OCI-LY7 (cell line): ENCODE measurements at regions not wholly inside any gene's neighbourhood (a gene's known extent, or its start where the extent isn't known, plus 50 kb on each side); places are given as distances from the start of the nearest gene placed in this dataset.
"Not testable (repeated sequence)": the region's sequence is repeated elsewhere in the genome, so short reads cannot be mapped to it uniquely, and the experiment has no call there.

ENCODE experiments used
- BruUV-seq: library from RNA; stranded (reverse); fragments of 400-500 nt; replicated peaks from 2 replicates; lab custom pipeline; 2021; lab: Mats Ljungman, UMichigan
- CTCF ChIA-PET: fragments of 300-600 bp; sonication (Branson Sonifier 250); formaldehyde crosslinking; loops from one replicate; lab custom pipeline; 2022; ENCODE audit warnings: antibody characterized with exemption; ENCODE audit not compliant: unreplicated experiment; lab: Charles Lee
- POLR2A ChIA-PET: fragments of 300-600 bp; sonication (Branson Sonifier 250); formaldehyde crosslinking; loops from one replicate; lab custom pipeline; 2022; ENCODE audit warnings: antibody characterized with exemption; lab: Charles Lee
- DNase-seq: peaks from one replicate; pipeline ENCODE4 v3.0.0-alpha.2; 2015; ENCODE audit warnings: low spot score
- H2AFZ ChIP-seq: fragments of 200-600 bp; sonication (generic), shearing (Covaris generic); 2 replicates; pipeline ENCODE4 v1.6.1; 2014; ENCODE audit warnings: mild to moderate bottlenecking, antibody characterized with exemption, low read length, moderate library complexity
- H3K27ac ChIP-seq: fragments of 200-600 bp; sonication (generic); 2 replicates; pipeline ENCODE4 v1.5.1; 2014; ENCODE audit warnings: mixed run types, low read depth, mild to moderate bottlenecking, moderate library complexity, low read length, inconsistent platforms; ENCODE audit not compliant: poor library complexity, severe bottlenecking
- H3K36me3 ChIP-seq: fragments of 200-600 bp; sonication (generic); 2 replicates; pipeline ENCODE4 v1.6.1; 2014; ENCODE audit warnings: mild to moderate bottlenecking, antibody characterized with exemption, low read length, moderate library complexity, mixed read lengths; ENCODE audit not compliant: insufficient read depth
- H3K4me1 ChIP-seq: fragments of 200-600 bp; sonication (generic); 2 replicates; pipeline ENCODE4 v1.5.1; 2014; ENCODE audit warnings: mild to moderate bottlenecking, low read length; ENCODE audit not compliant: insufficient read depth, poor library complexity, severe bottlenecking
- H3K4me2 ChIP-seq: fragments of 200-600 bp; sonication (generic); 2 replicates; pipeline ENCODE4 v1.6.1; 2014; ENCODE audit warnings: mild to moderate bottlenecking, low read length
- H3K4me3 ChIP-seq: fragments of 200-600 bp; sonication (generic); 2 replicates; pipeline ENCODE4 v1.5.1; 2014; ENCODE audit warnings: mild to moderate bottlenecking, low read depth, low read length; ENCODE audit not compliant: poor library complexity, severe bottlenecking
- H3K79me2 ChIP-seq: fragments of 200-600 bp; sonication (generic); 2 replicates; pipeline ENCODE4 v1.6.1; 2016; ENCODE audit warnings: low read depth, mild to moderate bottlenecking, low read length, moderate library complexity, mixed read lengths; ENCODE audit not compliant: insufficient read depth
- H3K9me2 ChIP-seq: fragments of 200-600 bp; sonication (generic); 2 replicates; pipeline ENCODE4 v1.6.1; 2016; ENCODE audit warnings: mild to moderate bottlenecking, low read length, mixed read lengths; ENCODE audit not compliant: insufficient read depth
- H3K9me3 ChIP-seq: fragments of 200-600 bp; sonication (generic); 2 replicates; pipeline ENCODE4 v1.6.1; 2014; ENCODE audit warnings: mild to moderate bottlenecking, mixed run types, low read length, mixed read lengths
- H4K20me1 ChIP-seq: fragments of 200-600 bp; sonication (generic); 2 replicates; pipeline ENCODE4 v1.6.1; 2014; ENCODE audit warnings: mild to moderate bottlenecking, antibody characterized with exemption, low read length, moderate library complexity, mixed read lengths; ENCODE audit not compliant: insufficient read depth
- CTCF ChIP-seq: fragments of 200-600 bp; sonication (generic); conservative IDR thresholded peaks from 2 replicates; pipeline ENCODE4 v1.5.1; 2014; ENCODE audit warnings: mild to moderate bottlenecking, antibody characterized with exemption, low read length, moderate library complexity, mixed read lengths
- EZH2phosphoT487 ChIP-seq: fragments of 200-600 bp; sonication (generic); IDR thresholded peaks from 2 replicates; pipeline ENCODE4 v1.6.1; 2018; ENCODE audit warnings: low read depth, borderline replicate concordance, mild to moderate bottlenecking, mixed run types, antibody characterized with exemption, low read length, moderate library complexity, mixed read lengths
- intact Hi-C: fragments of 100-400 bp; cut with micrococcal nuclease; formaldehyde crosslinking; loops from one replicate; pipeline ENCODE4 v1.10.0; 2022; ENCODE audit not compliant: unreplicated experiment

- Histone ChIP-seq H3K9me2 (no peaks in the 10 kb centered on the region), H3K79me2 (no peaks in the 10 kb centered on the region), H2AFZ (no peak overlapping the region), H3K4me2 (no peak overlapping the region), H3K9me3 (no peaks in the 10 kb centered on the region), H3K4me3 (no peak overlapping the region), H3K27ac (no peak overlapping the region), H4K20me1 (no peaks in the 10 kb centered on the region), H3K36me3 (no peaks in the 10 kb centered on the region), H3K4me1 (no peaks in the 10 kb centered on the region)
- TF ChIP-seq CTCF, result no peak
- TF ChIP-seq EZH2phosphoT487, result no peak
- DNase-seq, result no peak
- CTCF ChIA-PET, result no interaction called here
- no TSS peak for BruUV-seq
- POLR2A ChIA-PET, result no interaction called here
- intact Hi-C loops, result no loop called here
These were observed 694.4 kb upstream of the NR2F2 start for GRCh38 chr15:95636107-95636506.

- CTCF ChIA-PET, H3K4me3 ChIP-seq, intact Hi-C loops, H3K4me1 ChIP-seq, DNase-seq, H3K36me3 ChIP-seq, BruUV-seq, H3K4me2 ChIP-seq, H3K79me2 ChIP-seq, H3K9me2 ChIP-seq, H3K27ac ChIP-seq, H3K9me3 ChIP-seq, H2AFZ ChIP-seq, H4K20me1 ChIP-seq: not testable (repeated sequence)
- POLR2A ChIA-PET, result interaction anchor here (0.7 kb wide), 2 partner anchors 133 to 659 kb away, joined by 3 to 4 read pairs; no protein-coding TSS in a partner anchor
These were observed 693.3 kb upstream of the NR2F2 start for GRCh38 chr15:95637234-95637633.

GRCh38 chr15:95639208-95639607 is 691.3 kb upstream of the NR2F2 start:
- intact Hi-C loops, result no loop called here
- no peak overlapping the region for H3K4me2 ChIP-seq
- H4K20me1 ChIP-seq, result no peaks in the 10 kb centered on the region
- TF ChIP-seq EZH2phosphoT487, result no peak
- TF ChIP-seq CTCF, result no peak
- no peaks in the 10 kb centered on the region for H3K9me3 ChIP-seq
- BruUV-seq, result no TSS peak
- no peaks in the 10 kb centered on the region for H3K4me1 ChIP-seq
- no peak overlapping the region for H2AFZ ChIP-seq
- H3K79me2 ChIP-seq, result no peaks in the 10 kb centered on the region
- no peak for DNase-seq
- ChIA-PET CTCF (no interaction called here), POLR2A (interaction anchor here (1.3 to 1.5 kb wide), 2 partner anchors 10 to 18 kb away, joined by 3 read pairs; no protein-coding TSS in a partner anchor)
- no peak overlapping the region for H3K4me3 ChIP-seq
- no peaks in the 10 kb centered on the region for H3K9me2 ChIP-seq
- no peak overlapping the region for H3K27ac ChIP-seq
- H3K36me3 ChIP-seq, result no peaks in the 10 kb centered on the region
